Activated T-cell treated with anti-CD3 and anti-CD28 coated beads, Interleukin-2, amount 50 U/mL, for 4 hours (primary cell): ENCODE measurements at regions not wholly inside any gene's neighbourhood (a gene's known extent, or its start where the extent isn't known, plus 50 kb on each side); places are given as distances from the start of the nearest gene placed in this dataset.

ENCODE experiments used
- ATAC-seq, 2 donors: fragments of 200-7000 bp; cut with Tn5 transposase; one replicate each; pipeline ENCODE4 v1.10.0; 2021
- DNase-seq: peaks from one replicate; pipeline ENCODE4 v3.0.0-alpha.2; 2020
- H3K27me3 Mint-ChIP-seq: one replicate; pipeline ENCODE4 v1.8.0; 2021; ENCODE audit warnings: low read depth, mixed read lengths
- H3K36me3 Mint-ChIP-seq: one replicate; pipeline ENCODE4 v1.8.0; 2022; ENCODE audit warnings: mixed read lengths; ENCODE audit not compliant: insufficient read depth
- H3K4me1 Mint-ChIP-seq: one replicate; pipeline ENCODE4 v1.8.0; 2021; ENCODE audit warnings: low read depth, mixed read lengths
- H3K4me3 Mint-ChIP-seq: one replicate; pipeline ENCODE4 v1.8.0; 2021; ENCODE audit warnings: mild to moderate bottlenecking, moderate library complexity, mixed read lengths
- H3K9me3 Mint-ChIP-seq: one replicate; pipeline ENCODE4 v1.8.0; 2021; ENCODE audit warnings: mixed read lengths

DNA sequence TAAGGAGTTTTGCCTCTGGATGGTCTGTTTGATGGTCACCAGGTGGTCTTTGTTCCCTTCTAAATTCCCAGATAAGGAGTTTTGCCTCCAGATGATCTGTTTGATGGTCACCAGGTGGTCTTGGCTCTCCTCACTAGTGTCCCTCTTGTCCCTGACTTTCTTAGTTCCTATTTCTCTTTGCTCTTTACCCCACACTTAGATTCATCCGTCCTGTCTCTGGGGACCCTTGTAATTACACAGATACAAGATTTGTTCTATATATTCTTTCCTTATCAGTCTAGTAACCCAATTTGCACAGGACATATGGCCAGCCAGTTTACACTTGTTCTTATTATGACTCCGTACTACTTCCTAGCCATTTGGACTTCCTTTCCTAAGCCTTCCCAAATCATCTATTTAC, 84.0 kb upstream of the B3GAT2 start:
- H3K4me1 Mint-ChIP-seq: no peaks in the 10 kb centered on the region
- H3K4me3 Mint-ChIP-seq: no peak overlapping the region
- no peaks in the 10 kb centered on the region for H3K9me3 Mint-ChIP-seq
- no peak for DNase-seq
- no peak for ATAC-seq
- H3K27me3 Mint-ChIP-seq: peaks cover 7% of the 10 kb centered on the region
- H3K36me3 Mint-ChIP-seq: no peaks in the 10 kb centered on the region

DNA sequence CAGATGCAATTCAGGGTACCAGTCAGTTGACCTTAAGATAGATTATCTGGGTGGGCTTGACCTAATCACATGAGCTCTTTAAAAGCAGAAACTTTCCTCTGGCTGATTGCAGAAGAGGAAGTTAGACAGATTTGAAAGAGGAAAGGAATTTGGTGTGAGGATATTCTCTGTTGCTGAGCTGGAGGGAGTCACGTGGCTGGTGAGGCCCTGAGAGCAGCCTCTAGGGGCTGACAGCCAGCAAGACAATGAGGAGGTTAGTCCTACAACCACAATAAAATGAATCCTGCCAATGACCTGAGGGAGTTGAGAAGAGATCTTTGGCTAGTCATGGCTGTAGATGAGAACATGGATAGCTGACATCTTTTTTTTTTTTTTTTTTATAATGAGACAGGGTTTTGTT, 87.0 kb upstream of the B3GAT2 start:
- Mint-ChIP-seq H3K36me3 (no peaks in the 10 kb centered on the region), H3K27me3 (peaks cover 4% of the 10 kb centered on the region), H3K9me3 (no peaks in the 10 kb centered on the region), H3K4me3 (no peak overlapping the region), H3K4me1 (no peaks in the 10 kb centered on the region)
- ATAC-seq: no peak
- no peak for DNase-seq

GRCh38 chr6:71044753-71045152, 87.9 kb upstream of the B3GAT2 start:
- Mint-ChIP-seq H3K4me1 (no peaks in the 10 kb centered on the region), H3K9me3 (no peaks in the 10 kb centered on the region), H3K27me3 (peaks cover 4% of the 10 kb centered on the region), H3K4me3 (no peak overlapping the region), H3K36me3 (no peaks in the 10 kb centered on the region)
- no peak for ATAC-seq
- no peak for DNase-seq

DNA sequence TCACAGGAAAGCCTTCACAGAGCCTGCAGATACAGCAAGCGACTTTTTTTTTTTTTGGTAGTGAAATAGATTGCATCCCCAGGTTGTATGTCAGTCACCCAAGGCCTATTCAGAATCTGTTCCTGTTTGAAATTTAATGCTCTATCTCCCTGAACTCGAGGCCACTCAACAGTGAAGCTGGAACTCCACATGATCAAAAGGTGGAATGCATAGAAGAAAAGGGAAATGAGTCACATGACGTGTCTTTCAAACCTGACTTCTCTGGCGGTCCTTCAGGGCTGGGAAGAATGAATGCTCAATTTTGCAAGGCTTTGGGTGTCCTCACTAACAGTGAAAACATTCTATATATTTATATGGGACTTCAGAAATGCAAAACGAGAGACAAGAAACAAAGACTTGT, 88.4 kb upstream of the B3GAT2 start:
- DNase-seq (no peak), ATAC-seq (no peak)
- Mint-ChIP-seq H3K36me3 (no peaks in the 10 kb centered on the region), H3K9me3 (no peaks in the 10 kb centered on the region), H3K27me3 (peaks cover 2% of the 10 kb centered on the region), H3K4me3 (no peak overlapping the region), H3K4me1 (no peaks in the 10 kb centered on the region)

GRCh38 chr6:71047417-71047816, 90.6 kb upstream of the B3GAT2 start:
- no peak for DNase-seq
- no peaks in the 10 kb centered on the region for H3K36me3 Mint-ChIP-seq
- no peaks in the 10 kb centered on the region for H3K27me3 Mint-ChIP-seq
- no peaks in the 10 kb centered on the region for H3K4me1 Mint-ChIP-seq
- no peak overlapping the region for H3K4me3 Mint-ChIP-seq
- no peak for ATAC-seq
- H3K9me3 Mint-ChIP-seq: no peaks in the 10 kb centered on the region

GRCh38 chr6:71048320-71049164, 91.7 kb upstream of the B3GAT2 start:
- H3K27me3 Mint-ChIP-seq: no peaks in the 10 kb centered on the region
- no peaks in the 10 kb centered on the region for H3K4me1 Mint-ChIP-seq
- DNase-seq (no peak), ATAC-seq (no peak)
- no peaks in the 10 kb centered on the region for H3K9me3 Mint-ChIP-seq
- H3K36me3 Mint-ChIP-seq: no peaks in the 10 kb centered on the region
- no peak overlapping the region for H3K4me3 Mint-ChIP-seq

GRCh38 chr6:71049198-71049770, 92.4 kb upstream of the B3GAT2 start:
- Mint-ChIP-seq H3K4me3 (no peak overlapping the region), H3K9me3 (no peaks in the 10 kb centered on the region), H3K27me3 (no peaks in the 10 kb centered on the region), H3K4me1 (no peaks in the 10 kb centered on the region), H3K36me3 (no peaks in the 10 kb centered on the region)
- DNase-seq: no peak
- ATAC-seq: no peak

- DNase-seq: no peak
- ATAC-seq: no peak
- H3K9me3 Mint-ChIP-seq: no peaks in the 10 kb centered on the region
- H3K4me3 Mint-ChIP-seq: no peak overlapping the region
- no peaks in the 10 kb centered on the region for H3K27me3 Mint-ChIP-seq
- no peaks in the 10 kb centered on the region for H3K4me1 Mint-ChIP-seq
- H3K36me3 Mint-ChIP-seq: no peaks in the 10 kb centered on the region
These were observed 96.6 kb upstream of the B3GAT2 start for GRCh38 chr6:71053475-71053874.

- no peak for ATAC-seq
- Mint-ChIP-seq H3K4me3 (no peak overlapping the region), H3K4me1 (no peaks in the 10 kb centered on the region), H3K9me3 (no peaks in the 10 kb centered on the region), H3K36me3 (no peaks in the 10 kb centered on the region), H3K27me3 (no peaks in the 10 kb centered on the region)
- no peak for DNase-seq
These were observed 99.8 kb upstream of the B3GAT2 start for GRCh38 chr6:71056656-71057055.

- peaks cover 2% of the 10 kb centered on the region for H3K27me3 Mint-ChIP-seq
- no peaks in the 10 kb centered on the region for H3K4me1 Mint-ChIP-seq
These were observed 109.3 kb upstream of the B3GAT2 start for GRCh38 chr6:71066153-71066552.

GRCh38 chr6:71067816-71068215, 111.0 kb upstream of the B3GAT2 start:
- H3K4me1 Mint-ChIP-seq: no peaks in the 10 kb centered on the region
- no peak overlapping the region for H3K4me3 Mint-ChIP-seq
- no peaks in the 10 kb centered on the region for H3K9me3 Mint-ChIP-seq
- H3K36me3 Mint-ChIP-seq: no peaks in the 10 kb centered on the region
- H3K27me3 Mint-ChIP-seq: peaks cover 2% of the 10 kb centered on the region
- DNase-seq (no peak), ATAC-seq (no peak)

More at GRCh38 chr6:71066153-71066552, 109.3 kb upstream of the B3GAT2 start:
- DNase-seq (no peak), ATAC-seq (no peak)
- no peaks in the 10 kb centered on the region for H3K9me3 Mint-ChIP-seq
- H3K4me3 Mint-ChIP-seq: no peak overlapping the region
- no peaks in the 10 kb centered on the region for H3K36me3 Mint-ChIP-seq

DNA sequence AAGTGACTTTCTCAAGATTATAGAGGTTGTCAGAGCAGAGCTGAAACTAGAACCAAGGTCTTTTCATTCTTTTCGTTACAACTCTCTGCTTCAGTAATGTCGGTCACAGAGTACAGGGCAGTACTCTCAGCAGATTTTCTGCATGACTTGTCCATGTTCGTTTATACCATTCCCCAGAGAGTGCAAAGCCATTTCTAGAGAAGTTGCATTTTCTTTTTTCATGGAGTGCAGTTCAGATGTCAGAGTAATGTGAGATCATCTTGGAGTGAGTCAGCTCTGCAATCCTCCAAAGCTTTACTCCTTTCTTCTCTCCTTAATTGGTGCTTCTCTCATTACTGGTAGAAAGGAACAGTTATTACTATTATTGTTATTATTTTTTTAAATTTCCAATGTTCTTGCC, 115.6 kb upstream of the B3GAT2 start:
- H3K36me3 Mint-ChIP-seq: no peaks in the 10 kb centered on the region
- DNase-seq: no peak
- ATAC-seq: no peak

DNA sequence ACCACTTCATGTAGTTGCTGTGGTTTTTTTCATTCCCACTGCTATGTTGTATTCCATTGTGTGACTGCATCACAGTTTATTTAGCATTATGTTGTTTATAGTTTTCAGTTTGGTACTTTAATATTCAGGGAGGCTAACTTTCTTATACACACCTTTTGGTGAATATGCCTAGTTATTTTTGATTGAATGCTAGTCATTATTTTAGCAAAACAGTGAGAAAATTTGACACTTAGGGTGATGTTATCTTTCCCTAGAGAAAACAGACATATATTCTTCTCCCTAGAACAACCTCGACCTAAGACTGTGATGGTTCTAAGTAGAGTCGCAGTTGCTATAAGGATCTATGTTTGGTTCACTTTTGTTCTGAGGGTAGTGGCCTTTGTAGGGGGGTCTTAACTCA, 120.8 kb upstream of the B3GAT2 start:
- DNase-seq (no peak), ATAC-seq (no peak)
- H3K36me3 Mint-ChIP-seq: no peaks in the 10 kb centered on the region
- H3K9me3 Mint-ChIP-seq: peaks cover 23% of the 10 kb centered on the region
- peaks cover 2% of the 10 kb centered on the region for H3K27me3 Mint-ChIP-seq
- no peak overlapping the region for H3K4me3 Mint-ChIP-seq
- H3K4me1 Mint-ChIP-seq: no peaks in the 10 kb centered on the region

More for the DNA sequence above, 115.6 kb upstream of the B3GAT2 start:
- no peaks in the 10 kb centered on the region for H3K4me1 Mint-ChIP-seq
- H3K9me3 Mint-ChIP-seq: peaks cover 10% of the 10 kb centered on the region
- H3K4me3 Mint-ChIP-seq: no peak overlapping the region
- H3K27me3 Mint-ChIP-seq: peaks cover 2% of the 10 kb centered on the region

DNA sequence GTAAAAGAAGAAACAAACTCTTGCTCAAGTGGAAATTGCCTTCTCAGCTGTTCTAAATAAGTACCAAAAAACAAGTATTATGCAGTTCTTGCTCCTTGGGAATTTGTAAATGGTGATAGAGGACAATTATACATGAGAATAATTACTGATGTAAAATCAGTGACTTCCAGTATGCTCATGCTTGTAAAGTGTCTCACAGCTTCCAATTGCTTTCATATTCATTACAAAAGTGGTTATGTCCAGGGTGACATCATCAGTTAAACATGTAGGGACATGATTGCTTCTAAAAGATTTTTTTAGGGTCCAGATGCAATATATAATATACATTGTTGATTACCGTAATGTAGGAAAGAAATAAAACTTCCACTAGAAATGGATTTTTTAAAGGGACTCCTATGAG, 122.8 kb upstream of the B3GAT2 start:
- no peaks in the 10 kb centered on the region for H3K4me1 Mint-ChIP-seq
- H3K36me3 Mint-ChIP-seq: no peaks in the 10 kb centered on the region
- H3K4me3 Mint-ChIP-seq: no peak overlapping the region
- no peaks in the 10 kb centered on the region for H3K27me3 Mint-ChIP-seq
- peaks cover 20% of the 10 kb centered on the region for H3K9me3 Mint-ChIP-seq
- ATAC-seq (no peak), DNase-seq (no peak)

- Mint-ChIP-seq H3K27me3 (no peaks in the 10 kb centered on the region), H3K4me1 (no peaks in the 10 kb centered on the region), H3K4me3 (no peak overlapping the region), H3K9me3 (peaks cover 20% of the 10 kb centered on the region), H3K36me3 (no peaks in the 10 kb centered on the region)
- no peak for DNase-seq
- no peak for ATAC-seq
These were observed 123.3 kb upstream of the B3GAT2 start for GRCh38 chr6:71080133-71080532.
